Limb (tissue), 2 donors: ENCODE measurements at regions not wholly inside any gene's neighbourhood (a gene's known extent, or its start where the extent isn't known, plus 50 kb on each side); places are given as distances from the start of the nearest gene placed in this dataset.
A peak's percentile ranks its signal among the peaks of the same experiment; 100 is the strongest.

ENCODE experiments used
- DNase-seq, 2 donors: peaks; one replicate each; pipeline ENCODE4 v3.0.0-alpha.2; 2016; ENCODE audit errors: extremely low spot score in 2 of 2

DNA sequence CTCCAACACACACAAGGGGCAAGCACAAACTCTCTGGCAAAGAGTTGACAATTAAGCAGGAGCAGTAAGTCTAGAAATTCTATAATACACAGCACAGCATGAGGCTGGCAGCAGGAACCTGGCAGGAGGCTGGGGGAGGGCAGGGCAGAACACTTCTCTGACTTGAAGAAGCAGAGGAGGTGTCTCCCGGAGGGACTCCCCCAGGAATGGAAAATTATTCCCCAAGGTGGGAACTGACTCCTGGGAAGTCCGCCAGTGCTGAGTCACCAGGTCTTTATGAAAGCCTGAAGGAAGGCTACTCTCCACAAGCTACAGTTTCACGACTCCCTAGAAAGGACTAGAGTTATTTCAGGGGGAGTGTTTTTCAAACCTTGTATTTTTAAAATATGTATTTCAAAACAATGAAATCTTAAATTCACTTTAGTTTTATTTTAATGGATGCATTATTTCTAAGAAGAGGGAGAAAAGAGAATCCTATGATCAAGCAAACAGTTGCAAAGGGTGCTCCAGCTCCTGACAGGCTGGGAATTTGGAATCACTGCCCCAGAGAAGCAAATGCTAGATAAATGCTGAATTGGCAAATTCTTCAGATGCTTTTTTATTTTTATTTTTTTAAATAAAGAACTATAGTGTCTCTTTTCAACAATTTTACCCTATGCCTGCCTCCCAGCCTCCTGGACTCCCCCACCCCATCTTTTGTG, 192.8 kb downstream of the LY86 start:
- peak in 1 of 2 donors; percentile 40 for DNase-seq

DNA sequence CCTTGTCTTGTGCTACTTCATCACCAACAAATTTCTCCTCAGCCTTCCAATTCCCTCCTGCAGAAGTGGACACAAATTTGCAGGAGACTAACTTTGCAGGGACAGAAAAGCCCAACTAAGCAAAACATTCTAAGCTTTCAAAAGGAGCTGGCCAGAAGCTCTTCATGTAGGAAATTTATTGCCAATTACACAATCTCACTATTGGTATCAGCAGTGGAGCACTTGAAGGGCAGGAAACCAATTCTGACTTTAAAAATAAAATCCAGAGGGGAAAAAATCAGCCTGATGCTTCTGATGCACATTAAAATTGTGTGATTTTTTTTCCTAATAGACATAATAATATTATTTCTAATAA, 193.3 kb downstream of the LY86 start:
- DNase-seq = no peak

DNA sequence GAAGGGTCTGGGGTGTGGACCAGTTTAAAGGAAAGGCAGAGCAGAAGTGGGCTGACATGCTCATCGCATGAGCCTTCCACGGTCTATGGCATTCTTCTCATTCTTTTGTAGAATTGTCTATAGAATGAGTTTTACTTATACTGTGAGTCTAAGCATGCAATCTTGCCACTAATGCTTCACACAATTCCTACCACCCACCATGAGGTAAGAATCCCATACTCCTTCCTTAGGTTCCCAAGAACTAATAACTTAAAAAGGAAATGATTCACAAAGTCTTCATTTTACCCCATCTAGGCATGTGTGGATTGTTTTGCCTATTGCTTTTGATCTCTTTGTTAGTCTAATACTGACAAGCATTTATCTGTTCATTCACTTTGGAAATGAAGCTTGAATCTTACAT, 195.2 kb downstream of the LY86 start:
- DNase-seq = no peak

DNA sequence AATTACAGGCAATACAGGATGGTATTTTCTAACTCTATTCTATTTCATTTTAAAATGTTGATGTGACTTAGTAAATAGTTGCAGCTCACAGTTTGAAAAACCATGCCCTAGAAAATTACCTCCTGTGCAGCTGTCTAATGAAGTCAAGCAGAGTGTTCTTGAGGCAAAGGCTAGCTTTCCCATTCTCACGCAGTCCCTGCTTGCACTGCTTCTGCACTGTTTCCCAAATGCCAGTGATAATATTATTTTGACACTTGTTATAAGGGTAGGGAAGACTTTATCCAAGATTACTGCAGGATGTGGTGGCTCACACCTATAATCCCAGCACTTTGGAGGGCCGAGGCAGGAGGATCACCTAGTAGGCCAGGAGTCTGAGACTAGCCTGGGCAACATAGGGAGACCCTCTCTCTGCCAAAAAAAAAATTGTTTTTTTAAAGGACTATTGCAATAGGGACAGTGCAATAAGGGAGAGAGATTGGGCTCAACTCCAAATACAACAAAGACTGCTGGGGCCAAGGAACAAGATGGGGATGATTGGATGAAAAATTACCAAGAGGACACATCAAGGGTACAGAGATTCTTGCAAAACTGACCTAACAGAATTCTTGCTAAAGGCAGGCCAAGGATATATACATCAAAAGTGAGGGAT, 196.1 kb downstream of the LY86 start:
- no peak for DNase-seq

DNA sequence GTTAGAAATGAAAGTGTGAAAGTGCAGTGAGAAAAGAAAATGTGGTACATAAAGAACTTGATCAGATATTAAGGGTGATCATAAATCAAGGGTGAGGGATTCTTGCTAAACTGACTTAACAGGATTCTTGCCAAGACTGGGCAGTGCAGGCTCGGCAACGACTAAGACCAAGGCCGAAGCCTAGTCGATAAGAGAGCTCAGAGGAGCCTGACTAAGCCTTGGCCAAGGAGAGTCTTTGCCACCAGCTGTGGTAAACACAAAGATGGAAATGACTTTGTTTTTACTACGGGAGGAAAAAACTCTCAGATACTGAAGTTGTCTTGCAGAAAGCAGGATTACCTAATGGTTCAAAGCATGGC, 196.6 kb downstream of the LY86 start:
- DNase-seq = no peak

DNA sequence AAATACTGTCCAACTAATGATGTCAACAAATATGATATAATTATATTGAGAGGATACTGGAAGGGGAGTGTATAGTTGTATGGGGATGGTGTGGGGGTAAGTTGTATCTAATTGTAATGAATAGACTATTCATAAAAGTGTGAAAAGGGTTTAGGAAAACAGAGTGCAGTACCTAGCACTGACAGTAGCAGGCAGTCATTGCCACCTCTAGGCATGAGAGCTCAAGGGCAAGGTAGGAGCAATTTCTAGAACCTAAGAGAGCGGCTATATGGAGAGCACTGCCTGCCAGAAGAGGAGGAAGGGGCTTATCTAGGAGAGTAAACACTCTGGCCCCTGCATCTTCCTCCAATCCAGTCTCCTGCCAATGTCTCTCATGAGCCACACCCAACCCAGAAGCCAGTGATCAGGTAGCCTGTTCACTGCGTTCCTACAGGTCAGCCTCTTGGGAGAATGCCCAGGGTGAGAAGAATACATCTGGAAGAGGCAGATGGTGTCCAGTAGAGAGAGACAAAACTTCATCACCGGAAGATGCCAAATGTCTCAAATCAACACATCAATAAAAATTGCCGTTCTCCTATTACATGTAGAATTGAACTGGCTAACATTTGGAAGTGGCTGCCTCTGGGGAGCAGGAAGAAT, 200.0 kb downstream of the LY86 start:
- no peak for DNase-seq

DNA sequence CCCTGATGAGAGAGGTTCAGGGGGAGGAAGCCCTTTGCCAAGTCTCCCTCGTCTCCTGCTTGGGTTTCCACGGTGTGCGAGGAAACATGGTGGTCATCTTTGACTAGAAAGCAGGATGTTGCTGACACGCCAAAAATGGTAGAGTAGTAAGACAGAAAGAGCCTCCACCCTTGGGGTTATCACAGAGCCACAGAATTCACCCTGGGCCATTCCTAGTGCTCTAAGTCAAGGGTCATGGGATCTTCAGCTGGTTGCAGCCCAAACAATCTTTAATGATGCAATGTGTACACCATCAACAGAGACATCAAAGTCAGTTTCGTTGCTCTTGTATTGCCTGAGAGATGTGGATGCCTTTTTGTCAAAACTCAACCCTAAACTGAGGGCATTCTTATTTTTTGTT, 201.9 kb downstream of the LY86 start:
- DNase-seq = no peak

DNA sequence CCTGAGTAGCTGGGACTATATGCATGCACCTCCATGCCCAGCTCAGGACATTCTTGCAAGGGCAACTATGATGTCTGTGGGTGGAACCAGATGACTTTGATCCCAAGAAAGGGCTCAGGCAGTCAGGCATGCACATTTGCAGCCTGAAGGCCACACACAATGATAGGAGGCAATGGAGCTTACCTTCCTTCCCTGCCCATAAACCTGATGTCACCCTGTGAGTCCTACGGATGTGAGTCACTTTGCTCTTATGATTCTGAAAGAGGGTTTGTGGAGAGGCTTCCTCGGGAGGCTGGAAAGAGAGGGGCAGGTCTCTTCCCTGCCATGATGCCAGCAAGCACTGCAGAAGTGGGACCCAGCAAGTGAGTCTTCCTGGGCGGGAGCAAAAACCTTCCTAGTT, 202.4 kb downstream of the LY86 start:
- DNase-seq = no peak

DNA sequence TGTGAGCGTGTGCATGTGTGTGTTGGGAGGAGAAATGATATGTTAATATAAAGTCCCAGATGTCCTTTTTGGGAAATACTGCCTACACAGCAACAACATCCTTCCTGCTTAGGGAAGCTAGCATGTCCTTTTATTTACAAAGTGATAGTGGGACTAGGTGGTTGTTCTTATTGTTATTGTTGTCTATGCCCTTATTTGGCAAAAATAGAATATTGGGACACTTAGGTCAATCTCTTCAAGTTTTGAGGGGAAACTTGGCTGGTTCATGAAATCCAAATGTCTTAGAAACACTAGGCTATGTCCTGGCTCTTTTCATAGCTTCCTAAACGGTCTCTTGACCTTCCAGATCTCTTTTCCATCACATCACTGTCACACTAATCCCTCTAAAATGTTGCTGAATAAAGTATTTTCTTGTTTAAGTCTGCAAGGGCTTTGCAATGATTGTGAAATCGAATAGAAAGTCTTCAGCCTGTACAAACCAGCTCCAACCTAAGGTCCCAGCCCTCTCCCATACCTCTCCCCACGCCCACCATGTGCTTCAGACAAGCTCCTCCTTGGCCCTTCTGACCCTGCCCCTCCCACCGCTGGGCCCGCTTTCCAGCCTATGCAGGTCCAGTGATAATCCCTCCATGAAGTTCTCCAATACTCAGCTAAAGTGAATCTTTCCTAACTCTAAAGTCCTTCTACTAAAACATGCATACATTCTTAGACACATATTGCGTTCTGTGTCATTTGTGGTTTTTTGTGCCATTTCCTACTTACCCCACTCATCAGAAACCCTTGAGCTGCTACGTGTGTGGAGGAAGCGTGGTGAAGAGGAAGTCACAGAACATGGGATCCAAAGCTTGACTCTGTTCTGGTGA, 205.1 kb downstream of the LY86 start:
- no peak for DNase-seq

DNA sequence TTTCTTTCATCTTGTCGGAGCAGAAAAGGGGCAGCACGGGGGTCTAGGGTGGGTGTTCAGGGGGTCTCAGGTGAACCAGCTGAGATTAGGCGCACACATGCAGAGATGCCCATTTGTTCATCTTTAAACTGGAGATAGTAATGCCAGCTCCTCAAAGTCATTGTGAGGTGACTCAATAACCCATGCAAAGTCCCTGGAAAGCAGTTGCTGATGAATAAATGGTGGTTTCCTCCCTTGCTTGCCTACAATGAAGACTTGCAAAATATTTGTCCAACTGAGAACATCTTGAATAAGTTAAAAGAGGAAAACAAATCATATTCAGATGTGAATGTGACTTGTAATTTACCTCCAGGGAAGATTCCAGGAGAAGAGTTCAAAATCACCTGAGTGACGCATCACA, 206.9 kb downstream of the LY86 start:
- no peak for DNase-seq

DNA sequence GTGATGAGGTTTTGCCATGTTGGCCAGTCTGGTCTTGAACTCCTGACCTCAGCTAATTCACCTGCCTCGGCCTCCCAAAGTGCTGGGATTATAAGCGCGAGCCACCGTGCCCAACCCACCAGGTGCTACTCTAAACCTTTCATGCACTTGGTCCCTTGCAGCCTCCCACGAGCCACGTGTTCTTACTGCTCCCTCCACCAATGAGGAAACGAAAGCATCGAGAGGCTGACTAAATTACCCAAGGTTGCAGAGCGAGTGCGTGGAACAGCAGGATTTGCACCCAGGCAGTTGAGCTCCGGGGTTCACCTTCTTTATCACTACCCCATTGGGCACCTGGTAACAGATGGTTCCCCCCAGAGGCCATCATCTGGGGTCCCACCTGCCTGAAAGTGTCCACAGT, 208.3 kb downstream of the LY86 start:
- no peak for DNase-seq

DNA sequence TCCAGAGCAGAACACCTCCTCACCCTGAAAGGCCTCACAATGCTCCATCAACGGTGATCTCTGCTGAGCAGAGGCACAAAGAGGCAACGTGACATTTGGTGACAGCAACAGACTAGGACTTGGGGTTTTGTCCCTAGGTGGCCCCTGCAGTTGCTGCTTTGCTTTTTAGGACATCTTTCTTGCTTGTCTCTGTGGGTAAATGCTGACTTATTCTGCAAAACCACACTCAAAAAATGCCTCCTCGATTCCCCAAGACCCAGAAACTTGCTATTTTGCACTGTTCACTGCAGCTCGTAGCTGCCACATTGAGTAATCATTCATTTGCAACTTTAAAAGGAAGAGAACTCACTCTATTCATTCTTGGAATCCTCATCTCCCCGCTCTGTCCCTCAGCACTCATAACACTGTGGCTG, 209.9 kb downstream of the LY86 start:
- DNase-seq = no peak

DNA sequence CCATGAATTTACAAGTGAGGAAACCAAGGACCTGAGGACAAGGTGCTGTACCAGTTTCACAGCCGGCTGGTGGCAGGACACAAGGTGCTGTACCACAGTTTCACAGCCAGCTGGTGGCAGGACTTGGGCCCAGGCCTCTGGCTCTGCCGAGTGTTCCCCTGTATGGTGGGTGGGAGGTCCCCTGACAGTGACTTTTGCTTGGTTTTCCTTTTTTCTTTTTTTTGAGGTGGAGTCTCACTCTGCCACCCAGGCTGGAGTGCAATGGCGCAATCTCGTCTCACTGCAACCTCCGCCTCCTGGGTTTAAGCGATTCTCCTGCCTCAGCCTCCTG, 212.4 kb downstream of the LY86 start:
- no peak for DNase-seq

DNA sequence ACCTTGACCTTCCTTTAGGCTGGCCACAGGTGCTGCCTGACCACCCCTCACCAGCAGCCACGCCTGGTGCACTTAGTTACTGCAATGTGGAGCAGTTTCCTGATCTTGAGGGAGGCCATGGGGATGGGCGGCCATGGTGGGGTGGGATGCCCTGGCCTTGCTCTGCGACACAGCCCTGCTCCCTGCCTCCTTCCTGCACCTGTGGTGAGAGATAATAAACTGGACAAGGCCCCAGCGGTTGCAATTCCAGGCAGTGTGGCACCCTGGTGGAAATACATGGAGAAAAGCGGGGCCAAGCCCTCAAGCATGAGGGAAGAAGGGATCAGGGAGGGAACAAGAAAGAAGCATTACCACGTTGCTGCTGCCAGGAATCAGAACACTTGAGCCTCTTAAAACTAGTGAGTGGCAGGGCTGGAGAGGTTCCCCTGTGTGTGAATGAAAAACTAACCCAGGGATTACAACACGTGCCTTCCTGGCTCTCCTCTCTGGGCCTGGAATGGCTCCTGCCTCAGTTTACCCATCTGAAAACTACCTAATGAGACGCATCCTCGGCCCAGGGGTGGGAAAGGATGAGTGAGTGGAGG, 213.2 kb downstream of the LY86 start:
- DNase-seq = peak in 1 of 2 donors; percentile 9

DNA sequence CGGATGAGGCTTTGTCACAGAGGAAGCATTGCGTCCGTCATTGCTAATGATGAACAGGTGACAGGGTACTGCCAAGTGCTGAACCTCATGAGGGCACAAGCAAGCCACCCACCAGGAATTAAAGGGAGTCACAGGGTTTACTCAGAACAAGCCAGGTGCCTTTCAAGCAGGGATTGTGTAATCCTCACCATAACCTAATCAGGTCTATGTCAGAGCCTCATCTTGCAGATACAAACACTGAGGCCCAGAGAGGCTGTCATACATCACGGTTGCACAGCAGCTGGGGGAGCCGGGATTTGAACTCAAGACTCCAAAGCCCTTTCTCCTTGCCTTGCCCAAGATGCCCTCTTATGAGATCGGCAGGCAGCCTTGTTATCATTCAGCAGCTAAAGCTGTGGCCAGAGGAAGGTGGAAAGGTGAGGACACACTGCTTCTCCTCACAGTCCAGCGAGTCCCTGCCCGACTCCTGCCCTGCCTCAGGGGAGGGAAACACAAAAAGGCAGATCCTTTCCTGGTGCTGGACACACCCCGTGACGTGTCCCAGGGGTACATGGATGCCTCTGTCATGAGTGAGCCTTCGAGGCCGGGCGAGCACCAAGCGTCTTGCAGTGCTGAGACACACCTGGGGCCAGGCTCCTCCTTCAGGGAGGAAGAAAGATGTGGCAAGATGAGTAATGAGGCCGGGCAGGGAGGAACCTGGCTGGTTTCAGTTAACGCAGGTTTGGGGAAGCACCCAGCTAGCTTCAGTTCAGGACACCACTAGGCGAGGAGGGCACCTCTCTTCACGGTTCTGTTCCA, 214.9 kb downstream of the LY86 start:
- DNase-seq = no peak

DNA sequence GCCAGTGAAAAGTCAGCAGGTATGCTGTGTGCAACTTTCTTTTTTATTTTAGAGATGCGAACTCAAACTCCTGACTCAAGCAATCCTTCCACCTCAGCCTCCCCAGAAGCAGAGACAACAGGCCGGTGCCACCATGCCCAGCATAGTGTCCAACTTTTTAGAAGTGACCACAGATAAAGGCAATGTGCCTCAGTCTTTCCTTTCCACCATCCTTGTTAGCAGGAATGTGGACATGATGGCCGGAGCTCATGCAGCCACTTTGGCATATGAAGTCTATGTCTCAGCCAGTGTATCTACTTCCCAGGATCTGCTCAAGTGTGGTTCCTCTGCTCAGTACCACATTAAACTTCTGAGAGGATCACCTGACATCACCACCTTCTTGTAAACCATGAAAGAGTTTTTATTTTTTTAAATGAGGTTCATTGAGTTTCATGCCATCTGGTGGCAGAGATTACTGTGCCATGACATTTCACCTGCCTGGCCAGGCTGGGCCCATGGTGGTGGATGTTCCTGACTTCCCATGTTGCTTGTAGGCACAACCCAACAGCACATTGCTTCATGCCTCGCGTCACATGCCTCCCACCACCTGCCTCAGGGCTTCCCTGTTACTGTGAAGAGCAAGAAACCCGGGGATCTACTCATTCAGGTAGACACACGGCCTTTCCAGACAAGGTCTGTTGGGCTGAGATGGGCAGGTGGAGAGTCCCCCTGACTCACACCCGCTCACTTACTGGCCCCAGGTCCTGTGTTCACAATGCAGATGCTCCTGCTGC, 216.5 kb downstream of the LY86 start:
- peak in 1 of 2 donors; percentile 22 for DNase-seq

DNA sequence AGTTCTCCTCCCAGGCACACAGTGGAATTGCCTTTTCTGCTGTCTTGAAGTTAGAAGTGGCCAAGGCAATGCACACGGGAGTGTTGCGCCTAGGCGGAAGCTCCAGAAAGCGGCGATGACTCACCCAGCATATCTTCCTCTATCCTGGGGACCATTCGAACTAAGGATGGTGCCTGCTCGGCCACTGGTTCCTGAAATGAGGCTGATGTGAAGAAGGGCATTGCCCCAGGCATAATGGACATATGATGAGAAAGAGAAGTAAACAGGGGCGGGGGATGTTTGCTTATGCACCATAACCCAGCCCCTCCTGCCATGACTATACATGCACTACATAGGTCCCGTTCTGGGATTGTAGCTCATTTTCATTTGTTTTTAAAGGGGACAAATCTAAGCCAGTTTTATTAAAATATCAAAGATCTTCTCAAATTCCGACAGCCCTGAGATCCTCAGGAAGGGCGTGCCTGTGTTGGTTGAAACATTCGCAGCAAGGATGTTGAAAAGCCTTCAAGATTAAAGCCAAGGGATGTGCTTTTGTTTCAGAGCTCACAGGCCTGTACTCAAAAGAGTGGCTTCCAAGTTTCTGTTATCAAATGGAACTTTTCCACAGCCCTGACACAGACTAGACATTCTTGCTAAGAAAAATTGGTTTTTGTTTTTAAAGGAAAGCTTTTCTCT, 218.5 kb downstream of the LY86 start:
- DNase-seq = no peak

DNA sequence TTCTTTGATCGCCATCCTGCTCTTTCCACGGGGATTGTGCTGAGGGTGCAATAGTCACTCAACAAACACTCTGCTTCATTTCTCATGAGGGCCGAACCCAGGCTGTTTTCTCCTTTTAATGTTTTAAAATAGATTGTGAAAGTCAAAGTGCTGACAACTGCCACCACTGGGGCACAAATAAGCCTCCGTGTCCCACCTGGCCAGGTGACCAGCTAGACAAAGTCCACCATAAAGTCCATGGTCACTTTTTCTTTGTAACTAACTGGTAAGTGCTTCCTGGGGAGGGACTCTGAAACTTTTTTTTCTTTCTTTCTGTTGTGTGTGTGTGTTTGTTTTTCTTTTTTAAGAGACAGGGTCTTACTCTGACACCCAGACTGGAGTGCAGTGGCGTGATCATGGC, 219.8 kb downstream of the LY86 start:
- no peak for DNase-seq

DNA sequence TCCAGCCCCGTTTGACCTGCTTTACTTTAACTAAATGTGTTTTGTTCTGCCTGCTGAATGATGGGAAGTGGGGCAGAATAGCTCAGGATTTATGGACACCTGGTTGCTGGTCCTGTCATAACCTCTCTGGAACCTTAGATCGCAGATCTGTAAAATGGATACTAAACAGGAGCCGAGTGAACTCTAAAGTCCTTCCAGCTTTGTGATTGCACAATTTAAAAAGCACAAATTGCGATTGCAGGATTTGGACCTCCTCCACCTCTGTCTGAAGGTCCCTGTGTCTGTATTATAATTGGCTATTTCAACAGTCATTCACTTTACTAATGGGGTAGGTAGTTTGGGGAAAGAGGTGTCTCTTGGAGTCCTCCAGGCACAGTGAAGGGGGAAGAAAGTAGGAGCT, 220.4 kb downstream of the LY86 start:
- no peak for DNase-seq

DNA sequence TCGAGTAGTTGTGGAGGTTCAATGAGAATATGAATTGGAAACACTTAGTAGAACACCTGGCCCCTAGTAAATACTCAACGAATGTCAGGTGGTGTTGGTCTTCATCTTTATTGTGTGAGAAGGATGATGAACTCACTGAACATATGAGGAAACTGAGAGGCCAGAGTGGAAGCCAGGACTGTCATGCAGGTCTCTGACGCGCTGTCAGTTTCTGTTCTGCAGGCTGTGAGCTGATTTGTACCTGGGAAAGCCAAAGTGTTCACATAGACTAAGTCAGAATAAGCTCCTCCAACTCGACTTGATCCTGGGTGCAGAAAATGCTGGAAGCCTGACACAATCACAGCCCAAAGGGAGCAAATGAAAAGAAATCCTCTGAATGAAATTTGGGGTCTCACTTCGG, 222.2 kb downstream of the LY86 start:
- peak in 1 of 2 donors; percentile 21 for DNase-seq
